Activated CD8-positive, alpha-beta memory T cell treated with anti-CD3 and anti-CD28 coated beads for 4 hours (primary cell): ENCODE measurements at regions not wholly inside any gene's neighbourhood (a gene's known extent, or its start where the extent isn't known, plus 50 kb on each side); places are given as distances from the start of the nearest gene placed in this dataset.
"Not testable (repeated sequence)": the region's sequence is repeated elsewhere in the genome, so short reads cannot be mapped to it uniquely, and the experiment has no call there.

Source experiments
- DNase-seq, 2 donors: peaks; one replicate each; pipeline ENCODE4 v3.0.0-alpha.2; 2020; ENCODE audit warnings: low read depth in 2 of 2

GRCh38 chr6:151671195-151671594, 136.3 kb upstream of the ESR1 start:
- no peak for DNase-seq

- no peak for DNase-seq
Observed at GRCh38 chr6:151674578-151674977, 132.9 kb upstream of the ESR1 start.

- peak in 1 of 2 donors; percentile 6 for DNase-seq
Observed at GRCh38 chr6:151675746-151676459, 131.6 kb upstream of the ESR1 start.

- DNase-seq: no peak
Observed at GRCh38 chr6:151676460-151676945, 131.0 kb upstream of the ESR1 start.

- no peak for DNase-seq
Observed at GRCh38 chr6:151677404-151677803, 130.1 kb upstream of the ESR1 start.

GRCh38 chr6:151679081-151679480, 128.4 kb upstream of the ESR1 start:
- DNase-seq: no peak

- no peak for DNase-seq
Observed at GRCh38 chr6:151679941-151680340, 127.5 kb upstream of the ESR1 start.

- DNase-seq: no peak
Observed at GRCh38 chr6:151680846-151681432, 126.5 kb upstream of the ESR1 start.

GRCh38 chr6:151681433-151682059, 125.9 kb upstream of the ESR1 start:
- no peak for DNase-seq

GRCh38 chr6:151682251-151682650, 125.2 kb upstream of the ESR1 start:
- no peak for DNase-seq

GRCh38 chr6:151682922-151683321, 124.6 kb upstream of the ESR1 start:
- DNase-seq: no peak

- no peak for DNase-seq
Observed at GRCh38 chr6:151683381-151683780, 124.1 kb upstream of the ESR1 start.

GRCh38 chr6:151689499-151690201, 117.8 kb upstream of the ESR1 start:
- no peak for DNase-seq

GRCh38 chr6:151690303-151690702, 117.2 kb upstream of the ESR1 start:
- no peak for DNase-seq

GRCh38 chr6:151690768-151691562, 116.5 kb upstream of the ESR1 start:
- DNase-seq: no peak

GRCh38 chr6:151692216-151692615, 115.3 kb upstream of the ESR1 start:
- no peak for DNase-seq

- no peak for DNase-seq
Observed at GRCh38 chr6:151693366-151693765, 114.1 kb upstream of the ESR1 start.

GRCh38 chr6:151695156-151695555, 112.3 kb upstream of the ESR1 start:
- DNase-seq: no peak

- not testable (repeated sequence) for DNase-seq
Observed at GRCh38 chr6:151696302-151696701, 111.2 kb upstream of the ESR1 start.

- no peak for DNase-seq
Observed at GRCh38 chr6:151698931-151699700, 108.4 kb upstream of the ESR1 start.

- no peak for DNase-seq
Observed at GRCh38 chr6:151699719-151700118, 107.8 kb upstream of the ESR1 start.
